ENCODE measurements at regions not wholly inside any gene's neighbourhood (a gene's known extent, or its start where the extent isn't known, plus 50 kb on each side); places are given as distances from the start of the nearest gene placed in this dataset.

- no peaks in the 10 kb centered on the region for H3K4me1 ChIP-seq
- H3K27me3 ChIP-seq (replicated peaks in 1 of 7): no peaks in the 10 kb centered on the region
- intact Hi-C loops (cut with DNase I; ENCODE audit: low total_unique reads): no loop called here
- TF ChIP-seq POLR2A (IDR thresholded peaks at IDR 0.05) (no peak), CTCF (IDR thresholded peaks at IDR 0.05 in 8 of 11, conservative IDR thresholded peaks at IDR 0.05 in 3 of 11) (no peak), POLR2AphosphoS5 (IDR thresholded peaks at IDR 0.05) (no peak)
- H3K4me3 ChIP-seq: no peak overlapping the region
- no peak for DNase-seq
- peaks cover 0 to 4% (median 0%) of the 10 kb centered on the region in 8 donors for H3K9me3 ChIP-seq
- H3K27ac ChIP-seq: no peak overlapping the region
- 61 to 76% (median 66%) methylated on average over 3 of the region's 3 CpGs for WGBS, 5 donors
- H3K36me3 ChIP-seq: no peaks in the 10 kb centered on the region
Measured at GRCh38 chr10:108615576-108616320, 1307.6 kb downstream of the XPNPEP1 start.

GRCh38 chr10:108612485-108612884 is 1310.8 kb downstream of the XPNPEP1 start:
- Histone ChIP-seq H3K4me1 (no peaks in the 10 kb centered on the region), H3K27me3 (replicated peaks in 1 of 7) (no peaks in the 10 kb centered on the region), H3K27ac (no peak overlapping the region), H3K9me3 (peaks cover 0 to 14% (median 0%) of the 10 kb centered on the region in 8 donors), H3K36me3 (no peaks in the 10 kb centered on the region), H3K4me3 (no peak overlapping the region)
- intact Hi-C loops (cut with DNase I; ENCODE audit: low total_unique reads): no loop called here
- no peak for DNase-seq
- 52 to 66% (median 58%) methylated on average over 3 of the region's 3 CpGs for WGBS, 5 donors
- TF ChIP-seq POLR2AphosphoS5 (IDR thresholded peaks at IDR 0.05): no peak
- no peak for TF ChIP-seq POLR2A (IDR thresholded peaks at IDR 0.05)
- TF ChIP-seq CTCF (IDR thresholded peaks at IDR 0.05 in 8 of 11, conservative IDR thresholded peaks at IDR 0.05 in 3 of 11): no peak

- WGBS, 5 donors: 47 to 56% (median 49%) methylated on average over 1 of the region's 1 CpG
- H3K4me1 ChIP-seq: no peaks in the 10 kb centered on the region
Measured at GRCh38 chr10:108608860-108609259, 1314.5 kb downstream of the XPNPEP1 start.

More at GRCh38 chr10:108608860-108609259, 1314.5 kb downstream of the XPNPEP1 start:
- TF ChIP-seq CTCF (IDR thresholded peaks at IDR 0.05 in 8 of 11, conservative IDR thresholded peaks at IDR 0.05 in 3 of 11) (no peak), POLR2A (IDR thresholded peaks at IDR 0.05) (no peak), POLR2AphosphoS5 (IDR thresholded peaks at IDR 0.05) (no peak)
- H3K36me3 ChIP-seq: no peaks in the 10 kb centered on the region
- no peak overlapping the region for H3K27ac ChIP-seq
- DNase-seq: no peak
- intact Hi-C loops (cut with DNase I; ENCODE audit: low total_unique reads): no loop called here
- H3K9me3 ChIP-seq: peaks cover 0 to 17% (median 2%) of the 10 kb centered on the region in 8 donors
- H3K27me3 ChIP-seq (replicated peaks in 1 of 7): no peaks in the 10 kb centered on the region
- no peak overlapping the region for H3K4me3 ChIP-seq

All from spleen (tissue), 11 donors.